GM23338 (cell line): ENCODE measurements at regions not wholly inside any gene's neighbourhood (a gene's known extent, or its start where the extent isn't known, plus 50 kb on each side); places are given as distances from the start of the nearest gene placed in this dataset.

Experiments
- ATAC-seq: fragments of 200-7000 bp; cut with Tn5 transposase; 3 replicates; pipeline ENCODE4 v1.9.1; 2020
- DNase-seq: peaks from one replicate; pipeline ENCODE4 v3.0.0-alpha.2; 2015; ENCODE audit warnings: low spot score
- H2AFZ ChIP-seq: fragments of 200-600 bp; sonication (generic); 2 replicates; pipeline ENCODE4 v1.8.0; 2016; ENCODE audit warnings: antibody characterized with exemption, mild to moderate bottlenecking, moderate library complexity
- H3F3A ChIP-seq: fragments of 200-600 bp; sonication (generic); replicated peaks from 2 replicates; pipeline ENCODE4 v1.8.0; 2017; ENCODE audit warnings: antibody characterized with exemption, mixed run types, low read depth
- H3K27ac ChIP-seq: fragments of 200-600 bp; sonication (generic); 2 replicates; pipeline ENCODE4 v1.6.1; 2016; ENCODE audit warnings: low read depth
- H3K27me3 ChIP-seq: fragments of 200-600 bp; sonication (generic); 2 replicates; pipeline ENCODE4 v1.8.0; 2016; ENCODE audit warnings: mild to moderate bottlenecking, mixed run types, moderate library complexity; ENCODE audit not compliant: insufficient read depth
- H3K36me3 ChIP-seq: fragments of 200-600 bp; sonication (generic); 2 replicates; pipeline ENCODE4 v1.8.0; 2016; ENCODE audit warnings: mild to moderate bottlenecking; ENCODE audit not compliant: insufficient read depth
- H3K4me1 ChIP-seq: fragments of 200-600 bp; sonication (generic); 2 replicates; pipeline ENCODE4 v1.8.0; 2016; ENCODE audit warnings: mild to moderate bottlenecking, moderate library complexity; ENCODE audit not compliant: insufficient read depth
- H3K4me2 ChIP-seq: fragments of 200-600 bp; sonication (generic); 2 replicates; pipeline ENCODE4 v1.7.1; 2017; ENCODE audit warnings: mixed run types
- H3K4me3 ChIP-seq: fragments of 200-600 bp; sonication (generic); 2 replicates; pipeline ENCODE4 v1.6.1; 2016; ENCODE audit warnings: mixed run types
- H3K79me2 ChIP-seq: fragments of 200-600 bp; sonication (generic); replicated peaks from 2 replicates; pipeline ENCODE4 v1.8.0; 2017; ENCODE audit warnings: mild to moderate bottlenecking; ENCODE audit not compliant: insufficient read depth
- H3K9me2 ChIP-seq: fragments of 200-600 bp; sonication (generic); 2 replicates; pipeline ENCODE4 v1.8.0; 2017; ENCODE audit not compliant: insufficient read depth
- H4K20me1 ChIP-seq: fragments of 200-600 bp; sonication (generic); replicated peaks from 2 replicates; pipeline ENCODE4 v1.8.0; 2017; ENCODE audit warnings: mild to moderate bottlenecking; ENCODE audit not compliant: insufficient read depth
- H3K27ac Mint-ChIP-seq: 2 replicates; pipeline ENCODE4 v1.8.0; 2020; ENCODE audit warnings: inconsistent platforms, mild to moderate bottlenecking, moderate library complexity, mixed read lengths
- H3K27me3 Mint-ChIP-seq: 3 replicates; pipeline ENCODE4 v1.8.0; 2022; ENCODE audit warnings: low read depth, mild to moderate bottlenecking, moderate library complexity, mixed read lengths, inconsistent platforms; ENCODE audit not compliant: insufficient read depth, poor library complexity
- H3K36me3 Mint-ChIP-seq: 3 replicates; pipeline ENCODE4 v1.8.0; 2021; ENCODE audit warnings: low read depth, mild to moderate bottlenecking, inconsistent platforms, moderate library complexity, mixed read lengths
- H3K4me1 Mint-ChIP-seq: 3 replicates; pipeline ENCODE4 v1.8.0; 2020; ENCODE audit warnings: mild to moderate bottlenecking, inconsistent platforms, mixed read lengths
- H3K4me3 Mint-ChIP-seq: 3 replicates; pipeline ENCODE4 v1.8.0; 2021; ENCODE audit warnings: moderate library complexity, mild to moderate bottlenecking, inconsistent platforms, mixed read lengths
- H3K9me3 Mint-ChIP-seq: 3 replicates; pipeline ENCODE4 v1.8.0; 2020; ENCODE audit warnings: moderate library complexity, mild to moderate bottlenecking, inconsistent platforms, mixed read lengths
- CREB1 ChIP-seq: fragments of 250-450 bp; sonication (Bioruptor Pico); IDR thresholded peaks from 2 replicates; pipeline ENCODE4 v1.5.0; 2020; ENCODE audit warnings: low read depth, mild to moderate bottlenecking, moderate library complexity
- CTCF ChIP-seq, 2 experiments: fragments of 200-600 bp in 1 of 2; sonication (generic) in 1 of 2; conservative IDR thresholded peaks; 2 replicates each; pipeline versions ENCODE4 v1.5.1 to v1.6.1; 2016 to 2017; ENCODE audit warnings: antibody characterized with exemption in 2 of 2, low read depth in 2 of 2, mild to moderate bottlenecking in 2 of 2, moderate library complexity in 1 of 2
- ETS1 ChIP-seq: IDR thresholded peaks from 2 replicates; pipeline ENCODE4 v1.6.1; 2016; ENCODE audit warnings: antibody characterized with exemption
- EZH2 ChIP-seq: fragments of 200-600 bp; sonication (generic); IDR thresholded peaks from one replicate; pipeline ENCODE4 v1.8.0; 2017; ENCODE audit warnings: antibody characterized with exemption, mild to moderate bottlenecking, low read depth; ENCODE audit not compliant: unreplicated experiment
- EZH2phosphoT487 ChIP-seq: fragments of 200-600 bp; sonication (generic); IDR thresholded peaks from one replicate; pipeline ENCODE4 v1.8.1; 2018; ENCODE audit warnings: antibody characterized with exemption; ENCODE audit not compliant: unreplicated experiment
- JUNB ChIP-seq: IDR thresholded peaks from one replicate; pipeline ENCODE4 v1.6.1; 2016; ENCODE audit warnings: antibody characterized with exemption; ENCODE audit not compliant: unreplicated experiment
- NANOG ChIP-seq: IDR thresholded peaks from 2 replicates; pipeline ENCODE4 v1.6.1; 2016; ENCODE audit warnings: antibody characterized with exemption, borderline replicate concordance
- POLR2AphosphoS5 ChIP-seq: IDR thresholded peaks from 2 replicates; pipeline ENCODE4 v1.6.1; 2016; ENCODE audit warnings: antibody characterized with exemption, low read depth
- STAT1 ChIP-seq: IDR thresholded peaks from one replicate; pipeline ENCODE4 v1.6.1; 2016; ENCODE audit warnings: antibody characterized with exemption; ENCODE audit not compliant: unreplicated experiment
- ZNF114 ChIP-seq: fragments of 250-450 bp; sonication (Bioruptor Pico); IDR thresholded peaks from 2 replicates; pipeline ENCODE4 v1.5.0; 2020; ENCODE audit warnings: mild to moderate bottlenecking, moderate library complexity
- ZNF331 ChIP-seq: fragments of 250-450 bp; sonication (Bioruptor Pico); IDR thresholded peaks from 2 replicates; pipeline ENCODE4 v1.5.0; 2020; ENCODE audit warnings: low read depth, mild to moderate bottlenecking, moderate library complexity
- ZNF462 ChIP-seq: fragments of 250-450 bp; sonication (Bioruptor Pico); IDR thresholded peaks from 2 replicates; pipeline ENCODE4 v1.5.0; 2020; ENCODE audit warnings: mild to moderate bottlenecking, moderate library complexity
- TF ChIP-seq, protein P1 (sequence below): IDR thresholded peaks from one replicate; pipeline ENCODE4 v1.6.1; 2018; ENCODE audit warnings: antibody characterized with exemption; ENCODE audit not compliant: unreplicated experiment

DNA sequence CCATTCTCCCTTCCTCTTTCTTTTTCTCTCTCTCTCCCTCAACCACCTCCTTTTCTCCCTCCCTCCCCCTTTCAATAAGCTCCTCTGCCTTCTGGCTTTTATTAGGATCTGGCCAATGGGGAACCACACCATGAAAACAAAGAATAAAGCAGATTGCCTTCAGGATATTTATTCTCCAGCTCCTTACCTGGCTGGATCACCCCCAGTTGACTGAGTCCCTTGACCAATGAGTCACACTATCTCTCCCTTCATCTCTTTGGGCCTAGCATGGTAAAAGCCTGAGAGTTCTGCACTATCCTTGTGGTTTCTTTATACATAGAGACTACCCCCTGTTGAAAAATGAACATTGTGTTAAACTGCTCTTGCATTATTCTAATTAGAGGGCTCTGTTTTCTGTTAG is 476.8 kb downstream of the EPHA7 start:
- Mint-ChIP-seq H3K4me1 (no peaks in the 10 kb centered on the region), H3K36me3 (no peaks in the 10 kb centered on the region)
- no peaks in the 10 kb centered on the region for H3F3A ChIP-seq

More for the DNA sequence above, 476.8 kb downstream of the EPHA7 start:
- H3K27ac Mint-ChIP-seq, result no peak overlapping the region
- Histone ChIP-seq H3K4me3 (no peak overlapping the region), H3K27me3 (no peaks in the 10 kb centered on the region), H4K20me1 (no peaks in the 10 kb centered on the region), H3K9me2 (peaks cover 8% of the 10 kb centered on the region; the same call in 1 of the 2 replicates), H3K4me1 (no peaks in the 10 kb centered on the region), H3K27ac (no peak overlapping the region), H3K4me2 (no peak overlapping the region), H2AFZ (no peak overlapping the region), H3K79me2 (no peaks in the 10 kb centered on the region), H3K36me3 (no peaks in the 10 kb centered on the region)
- H3K27me3 Mint-ChIP-seq, result peaks cover 1% of the 10 kb centered on the region
- DNase-seq (no peak), ATAC-seq (no peak)
- no peak overlapping the region for H3K4me3 Mint-ChIP-seq
- TF ChIP-seq ZNF114 (CRISPR knock-in tag) (no peak), NANOG (no peak), ZNF331 (no peak), CREB1 (CRISPR knock-in tag) (no peak), ZNF462 (CRISPR knock-in tag) (no peak), EZH2phosphoT487 (no peak), ETS1 (no peak), CTCF (conservative IDR thresholded peaks at IDR 0.05; ENCODE audit: low read depth in 2 of 2) (no peak), STAT1 (no peak), JUNB (no peak), EZH2 (no peak), POLR2AphosphoS5 (no peak)
- TF ChIP-seq, protein P1, sequence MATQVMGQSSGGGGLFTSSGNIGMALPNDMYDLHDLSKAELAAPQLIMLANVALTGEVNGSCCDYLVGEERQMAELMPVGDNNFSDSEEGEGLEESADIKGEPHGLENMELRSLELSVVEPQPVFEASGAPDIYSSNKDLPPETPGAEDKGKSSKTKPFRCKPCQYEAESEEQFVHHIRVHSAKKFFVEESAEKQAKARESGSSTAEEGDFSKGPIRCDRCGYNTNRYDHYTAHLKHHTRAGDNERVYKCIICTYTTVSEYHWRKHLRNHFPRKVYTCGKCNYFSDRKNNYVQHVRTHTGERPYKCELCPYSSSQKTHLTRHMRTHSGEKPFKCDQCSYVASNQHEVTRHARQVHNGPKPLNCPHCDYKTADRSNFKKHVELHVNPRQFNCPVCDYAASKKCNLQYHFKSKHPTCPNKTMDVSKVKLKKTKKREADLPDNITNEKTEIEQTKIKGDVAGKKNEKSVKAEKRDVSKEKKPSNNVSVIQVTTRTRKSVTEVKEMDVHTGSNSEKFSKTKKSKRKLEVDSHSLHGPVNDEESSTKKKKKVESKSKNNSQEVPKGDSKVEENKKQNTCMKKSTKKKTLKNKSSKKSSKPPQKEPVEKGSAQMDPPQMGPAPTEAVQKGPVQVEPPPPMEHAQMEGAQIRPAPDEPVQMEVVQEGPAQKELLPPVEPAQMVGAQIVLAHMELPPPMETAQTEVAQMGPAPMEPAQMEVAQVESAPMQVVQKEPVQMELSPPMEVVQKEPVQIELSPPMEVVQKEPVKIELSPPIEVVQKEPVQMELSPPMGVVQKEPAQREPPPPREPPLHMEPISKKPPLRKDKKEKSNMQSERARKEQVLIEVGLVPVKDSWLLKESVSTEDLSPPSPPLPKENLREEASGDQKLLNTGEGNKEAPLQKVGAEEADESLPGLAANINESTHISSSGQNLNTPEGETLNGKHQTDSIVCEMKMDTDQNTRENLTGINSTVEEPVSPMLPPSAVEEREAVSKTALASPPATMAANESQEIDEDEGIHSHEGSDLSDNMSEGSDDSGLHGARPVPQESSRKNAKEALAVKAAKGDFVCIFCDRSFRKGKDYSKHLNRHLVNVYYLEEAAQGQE, result no peak
- no peaks in the 10 kb centered on the region for H3K9me3 Mint-ChIP-seq
